Loucy (cell line): ENCODE measurements at regions not wholly inside any gene's neighbourhood (a gene's known extent, or its start where the extent isn't known, plus 50 kb on each side); places are given as distances from the start of the nearest gene placed in this dataset.

Experiments
- CTCF ChIP-seq: fragments of 200-600 bp; sonication (generic); conservative IDR thresholded peaks from 2 replicates; pipeline ENCODE4 v1.5.1; 2014; ENCODE audit warnings: mild to moderate bottlenecking, antibody characterized with exemption, low read length
- EZH2phosphoT487 ChIP-seq: fragments of 200-600 bp; IDR thresholded peaks from 2 replicates; pipeline ENCODE4 v1.6.1; 2018; ENCODE audit warnings: antibody characterized with exemption, mild to moderate bottlenecking, moderate library complexity, borderline replicate concordance

GRCh38 chr2:41937464-41937906 lies 110.3 kb upstream of the PKDCC start:
- no peak for TF ChIP-seq CTCF
- TF ChIP-seq EZH2phosphoT487, result no peak
